BLaER1 (cell line): ENCODE measurements at regions not wholly inside any gene's neighbourhood (a gene's known extent, or its start where the extent isn't known, plus 50 kb on each side); places are given as distances from the start of the nearest gene placed in this dataset.

ENCODE experiments used
- H3K27ac ChIP-seq: shearing (Covaris generic); formaldehyde crosslinking; 2 replicates; pipeline ENCODE4 v1.8.1; 2022
- H3K27me3 ChIP-seq: shearing (Covaris generic); formaldehyde crosslinking; 2 replicates; pipeline ENCODE4 v1.8.1; 2022
- H3K36me3 ChIP-seq: shearing (Covaris generic); formaldehyde crosslinking; 2 replicates; pipeline ENCODE4 v1.8.1; 2022
- H3K4me1 ChIP-seq: shearing (Covaris generic); formaldehyde crosslinking; 2 replicates; pipeline ENCODE4 v1.8.1; 2022
- H3K4me2 ChIP-seq: shearing (Covaris generic); formaldehyde crosslinking; 2 replicates; pipeline ENCODE4 v1.8.1; 2022
- H3K4me3 ChIP-seq: shearing (Covaris generic); formaldehyde crosslinking; 2 replicates; pipeline ENCODE4 v1.8.1; 2022
- H3K9ac ChIP-seq: shearing (Covaris generic); formaldehyde crosslinking; 2 replicates; pipeline ENCODE4 v1.8.1; 2022
- H3K9me3 ChIP-seq: shearing (Covaris generic); formaldehyde crosslinking; 2 replicates; pipeline ENCODE4 v1.8.1; 2022
- H4K20me1 ChIP-seq: shearing (Covaris generic); formaldehyde crosslinking; 2 replicates; pipeline ENCODE4 v1.8.1; 2022
- Cebpa-rat ChIP-seq: shearing (Covaris generic); IDR thresholded peaks from 2 replicates; pipeline ENCODE4 v1.8.1; 2022

DNA sequence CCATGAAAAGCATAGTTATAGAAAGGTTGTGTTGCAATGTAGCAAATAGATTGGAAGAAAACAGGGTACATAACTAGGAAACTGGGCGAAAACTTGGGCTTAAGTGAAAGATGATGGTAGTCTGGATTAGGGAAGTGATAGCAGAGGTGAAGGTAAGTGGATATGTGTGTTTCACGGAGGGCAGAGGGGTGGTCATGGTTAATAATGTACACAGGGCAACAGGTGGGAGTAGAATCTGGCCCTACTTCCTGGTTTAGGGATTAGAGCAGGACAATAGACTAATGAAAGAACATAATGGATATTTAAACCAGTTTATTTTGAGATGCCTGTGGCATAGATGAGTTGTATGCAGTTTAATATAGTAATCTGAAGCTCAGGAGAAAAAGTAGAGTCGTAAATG lies 257.3 kb upstream of the SPRY2 start:
- Histone ChIP-seq H3K9ac (no peak overlapping the region), H3K9me3 (no peaks in the 10 kb centered on the region), H3K4me3 (no peak overlapping the region), H4K20me1 (no peaks in the 10 kb centered on the region), H3K4me1 (no peaks in the 10 kb centered on the region), H3K36me3 (no peaks in the 10 kb centered on the region), H3K27me3 (no peaks in the 10 kb centered on the region), H3K4me2 (no peak overlapping the region), H3K27ac (no peak overlapping the region)
- no peak for TF ChIP-seq Cebpa-rat

DNA sequence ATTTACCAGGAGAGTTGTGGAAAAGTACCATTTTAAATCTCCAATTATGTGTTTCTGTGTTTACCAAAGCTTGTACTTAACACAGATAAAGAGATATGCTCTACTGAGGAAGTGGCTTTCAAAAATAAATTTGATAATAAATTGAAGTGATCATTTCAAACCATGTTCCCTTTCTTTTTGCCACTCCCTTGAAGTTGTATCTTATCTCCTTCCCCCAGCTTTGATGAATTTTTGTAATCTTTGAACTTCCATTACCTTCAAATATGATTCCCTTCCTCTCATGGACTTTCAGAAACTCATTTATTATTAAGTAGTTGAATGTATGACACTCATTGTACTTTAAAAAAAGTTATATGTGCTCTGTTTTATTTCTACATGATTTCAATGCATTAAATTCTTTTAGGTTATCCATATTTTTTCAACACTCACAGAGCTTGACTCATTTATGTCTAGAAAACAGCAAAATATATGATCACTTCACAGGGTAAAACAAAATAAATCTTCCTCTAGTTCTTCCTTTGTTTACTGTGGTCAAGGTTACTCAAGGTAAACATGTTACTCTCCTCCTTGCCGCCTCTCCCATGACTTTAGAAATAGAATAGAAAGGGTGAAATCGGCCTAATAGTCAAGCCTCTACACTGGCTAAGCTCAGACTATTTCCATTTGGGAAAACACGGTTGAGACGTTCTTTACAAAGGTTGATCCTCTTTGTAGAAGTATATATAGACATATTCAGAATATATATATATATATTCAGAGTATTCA lies 251.2 kb upstream of the SPRY2 start:
- Histone ChIP-seq H3K27me3 (no peaks in the 10 kb centered on the region), H4K20me1 (no peaks in the 10 kb centered on the region), H3K4me1 (no peaks in the 10 kb centered on the region), H3K9me3 (no peaks in the 10 kb centered on the region), H3K9ac (no peak overlapping the region), H3K36me3 (no peaks in the 10 kb centered on the region), H3K4me3 (no peak overlapping the region), H3K4me2 (no peak overlapping the region), H3K27ac (no peak overlapping the region)
- TF ChIP-seq Cebpa-rat: no peak

DNA sequence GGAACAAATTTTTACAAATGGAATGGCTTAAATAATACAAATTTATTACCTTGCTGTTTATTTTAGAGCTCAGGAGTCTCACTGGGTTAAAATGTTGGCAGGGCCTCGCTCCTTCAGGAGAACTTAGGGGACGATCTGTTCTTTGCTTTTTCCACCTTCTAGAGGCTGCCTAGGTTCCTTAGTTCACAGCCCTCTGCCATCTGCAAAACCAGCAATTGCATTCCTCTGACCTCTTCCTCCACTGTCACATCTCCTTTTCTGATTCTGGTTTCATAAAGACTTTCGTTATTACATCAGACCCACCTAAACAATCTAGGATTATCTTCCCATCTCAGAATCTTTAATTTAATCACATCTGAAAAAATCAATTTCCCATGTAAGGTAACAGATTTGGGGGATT lies 249.6 kb upstream of the SPRY2 start:
- Histone ChIP-seq H3K4me2 (no peak overlapping the region), H3K4me3 (no peak overlapping the region), H3K9ac (no peak overlapping the region), H3K27me3 (no peaks in the 10 kb centered on the region), H3K36me3 (no peaks in the 10 kb centered on the region), H4K20me1 (no peaks in the 10 kb centered on the region), H3K27ac (no peak overlapping the region), H3K4me1 (no peaks in the 10 kb centered on the region), H3K9me3 (no peaks in the 10 kb centered on the region)
- no peak for TF ChIP-seq Cebpa-rat

DNA sequence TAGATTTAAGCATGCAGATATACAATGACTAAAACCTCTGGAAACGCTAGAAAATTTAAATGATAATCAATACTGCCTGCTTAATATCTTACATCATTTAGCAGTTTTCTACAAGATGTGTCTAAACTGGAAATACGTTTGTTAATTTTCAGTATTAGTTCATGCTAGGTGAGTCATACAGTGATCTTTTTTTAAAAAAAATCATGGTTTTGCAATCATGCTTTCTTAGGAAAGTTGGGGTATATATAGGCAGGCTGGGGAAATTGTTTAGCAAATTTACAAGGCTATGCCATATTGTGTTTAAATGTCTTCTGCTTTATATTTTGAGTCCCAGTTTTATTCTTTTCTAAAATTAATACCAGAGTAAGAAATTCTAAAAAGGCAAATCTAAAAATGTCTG lies 245.4 kb upstream of the SPRY2 start:
- Histone ChIP-seq H3K9me3 (no peaks in the 10 kb centered on the region), H3K4me3 (no peak overlapping the region), H3K27ac (no peak overlapping the region), H3K27me3 (no peaks in the 10 kb centered on the region), H4K20me1 (no peaks in the 10 kb centered on the region), H3K4me1 (no peaks in the 10 kb centered on the region), H3K36me3 (no peaks in the 10 kb centered on the region), H3K9ac (no peak overlapping the region), H3K4me2 (no peak overlapping the region)
- TF ChIP-seq Cebpa-rat: no peak

DNA sequence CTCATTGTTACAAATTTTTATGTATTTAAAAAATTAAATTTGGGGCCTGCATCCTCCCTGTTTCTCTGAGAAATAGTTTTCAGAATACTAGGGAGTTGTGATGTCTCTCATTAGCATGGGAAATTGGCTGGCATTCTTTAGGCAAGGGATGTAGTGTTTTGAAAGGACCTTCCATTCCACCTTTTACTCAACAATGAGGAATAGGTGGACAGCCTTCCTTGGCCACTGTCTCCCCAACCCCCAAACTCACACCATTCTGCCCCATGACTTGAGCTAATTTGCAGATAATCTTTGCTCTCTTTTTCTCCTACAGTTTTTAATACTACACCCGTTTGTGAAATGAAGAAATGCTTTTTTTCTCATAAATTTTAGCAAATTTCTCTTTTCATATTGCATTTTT lies 244.6 kb upstream of the SPRY2 start:
- Histone ChIP-seq H3K4me1 (no peaks in the 10 kb centered on the region), H3K9ac (no peak overlapping the region), H3K36me3 (no peaks in the 10 kb centered on the region), H3K4me2 (no peak overlapping the region), H3K4me3 (no peak overlapping the region), H4K20me1 (no peaks in the 10 kb centered on the region), H3K9me3 (no peaks in the 10 kb centered on the region), H3K27me3 (no peaks in the 10 kb centered on the region), H3K27ac (no peak overlapping the region)
- TF ChIP-seq Cebpa-rat: no peak

DNA sequence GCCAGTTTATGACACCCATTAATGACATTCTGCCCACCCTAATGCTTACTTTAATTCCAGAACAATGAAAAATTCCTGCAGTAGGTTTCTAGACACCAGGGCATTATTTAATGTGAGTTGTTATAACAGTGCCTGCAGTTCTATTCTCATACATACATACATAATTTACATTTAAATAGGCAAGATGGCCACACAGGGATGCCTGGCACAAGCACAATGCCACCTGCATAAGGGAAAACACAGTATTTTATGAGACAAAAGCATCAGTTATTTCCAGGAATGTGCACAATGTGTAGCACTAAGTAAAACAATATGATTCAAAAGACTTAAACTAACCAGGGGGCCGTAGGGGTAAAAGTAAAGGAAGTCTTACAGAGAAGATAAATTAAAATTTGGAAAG lies 243.9 kb upstream of the SPRY2 start:
- H3K4me2 ChIP-seq: no peak overlapping the region
- H3K4me3 ChIP-seq: no peak overlapping the region
- H3K27ac ChIP-seq: no peak overlapping the region
- no peaks in the 10 kb centered on the region for H3K27me3 ChIP-seq
- H3K9ac ChIP-seq: no peak overlapping the region
- H3K9me3 ChIP-seq: no peaks in the 10 kb centered on the region
- no peaks in the 10 kb centered on the region for H3K4me1 ChIP-seq
- no peak for TF ChIP-seq Cebpa-rat
- no peaks in the 10 kb centered on the region for H4K20me1 ChIP-seq
- H3K36me3 ChIP-seq: no peaks in the 10 kb centered on the region

DNA sequence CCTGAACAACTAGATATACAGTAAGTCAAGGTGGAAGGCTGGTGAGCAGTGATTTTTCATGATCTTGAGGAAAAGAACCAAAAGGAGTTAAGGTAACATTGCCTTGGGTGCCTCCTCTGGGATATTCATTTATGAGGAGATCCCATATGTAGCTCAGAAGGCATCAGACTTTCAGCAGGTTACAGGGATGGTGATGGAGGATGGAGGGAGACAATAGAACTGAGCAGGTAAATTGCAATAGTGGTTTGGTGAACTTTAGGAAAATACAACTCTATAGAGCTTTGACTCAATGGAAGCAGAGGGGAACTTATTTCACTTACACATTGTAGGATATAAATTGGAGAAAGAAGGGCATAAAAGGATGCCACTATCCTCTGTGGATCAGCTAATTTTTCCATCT lies 243.4 kb upstream of the SPRY2 start:
- H3K27ac ChIP-seq: no peak overlapping the region
- H3K36me3 ChIP-seq: no peaks in the 10 kb centered on the region
- H3K4me2 ChIP-seq: no peak overlapping the region
- no peaks in the 10 kb centered on the region for H3K4me1 ChIP-seq
- H4K20me1 ChIP-seq: no peaks in the 10 kb centered on the region
- H3K27me3 ChIP-seq: no peaks in the 10 kb centered on the region
- H3K9ac ChIP-seq: no peak overlapping the region
- no peak overlapping the region for H3K4me3 ChIP-seq
- TF ChIP-seq Cebpa-rat: no peak
- H3K9me3 ChIP-seq: no peaks in the 10 kb centered on the region

DNA sequence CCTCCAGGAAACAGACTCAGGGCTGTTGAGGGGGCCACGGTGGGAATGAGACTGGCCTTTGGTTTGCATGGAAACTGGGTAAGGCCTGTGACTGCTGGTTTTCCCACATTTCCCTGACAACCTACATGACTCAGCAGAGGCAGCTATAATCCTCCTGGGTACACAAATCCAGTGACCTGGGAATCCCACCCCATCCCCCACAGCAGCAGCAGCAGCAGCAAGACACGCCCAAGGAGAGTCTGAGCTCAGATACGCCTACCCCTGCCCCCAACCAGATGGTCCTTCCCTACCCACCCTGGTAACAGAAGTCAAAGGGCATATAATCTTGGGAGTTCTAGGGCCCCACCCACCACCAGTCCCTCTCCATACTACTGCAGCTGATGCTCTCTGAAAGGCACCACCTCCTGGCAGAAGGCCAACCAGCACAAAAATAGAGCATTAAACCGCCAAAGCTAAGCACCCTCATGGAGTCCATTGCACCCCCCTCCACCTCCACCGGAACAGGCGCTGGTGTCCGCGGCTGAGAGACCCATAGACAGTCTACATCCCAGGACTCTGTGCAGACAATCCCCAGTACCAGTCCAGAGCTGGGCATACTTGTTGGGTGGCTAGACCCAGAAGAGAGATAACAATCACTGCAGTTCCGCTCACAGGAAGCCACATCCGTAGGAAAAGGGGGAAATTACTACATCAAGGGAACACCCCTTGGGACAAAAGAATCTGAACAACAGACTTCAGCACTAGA lies 237.2 kb upstream of the SPRY2 start:
- Histone ChIP-seq H3K4me1 (no peaks in the 10 kb centered on the region), H3K36me3 (no peaks in the 10 kb centered on the region), H3K27ac (no peak overlapping the region), H3K4me2 (peak overlapping the region; percentile 17; the same call in 1 of the 2 replicates), H3K4me3 (no peak overlapping the region), H3K9ac (no peak overlapping the region), H4K20me1 (no peaks in the 10 kb centered on the region), H3K27me3 (no peaks in the 10 kb centered on the region), H3K9me3 (no peaks in the 10 kb centered on the region)
- TF ChIP-seq Cebpa-rat: no peak

DNA sequence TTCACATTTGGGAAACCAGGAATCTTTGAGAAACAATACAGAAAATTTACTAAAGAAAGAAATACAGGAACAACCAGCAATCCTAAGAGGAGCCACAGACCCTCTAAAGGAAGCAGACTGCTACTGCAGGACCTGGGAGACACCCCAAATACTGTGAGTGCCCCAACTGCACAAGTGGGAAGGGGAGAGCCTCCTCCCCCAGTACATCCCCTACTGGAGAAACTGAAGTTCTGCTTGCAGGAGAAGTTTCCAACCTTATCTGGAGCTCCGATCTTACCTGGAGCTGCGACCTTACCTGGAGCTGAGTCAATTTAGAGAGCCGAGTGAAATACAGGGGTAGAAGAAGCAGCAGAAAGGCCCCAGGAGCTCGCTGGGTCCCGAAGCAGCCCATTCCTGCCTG lies 236.4 kb upstream of the SPRY2 start:
- TF ChIP-seq Cebpa-rat: no peak
- no peak overlapping the region for H3K4me3 ChIP-seq
- no peaks in the 10 kb centered on the region for H3K9me3 ChIP-seq
- H3K4me1 ChIP-seq: no peaks in the 10 kb centered on the region
- no peaks in the 10 kb centered on the region for H3K27me3 ChIP-seq
- no peaks in the 10 kb centered on the region for H4K20me1 ChIP-seq
- H3K27ac ChIP-seq: no peak overlapping the region
- H3K4me2 ChIP-seq: no peak overlapping the region
- no peaks in the 10 kb centered on the region for H3K36me3 ChIP-seq
- H3K9ac ChIP-seq: no peak overlapping the region

DNA sequence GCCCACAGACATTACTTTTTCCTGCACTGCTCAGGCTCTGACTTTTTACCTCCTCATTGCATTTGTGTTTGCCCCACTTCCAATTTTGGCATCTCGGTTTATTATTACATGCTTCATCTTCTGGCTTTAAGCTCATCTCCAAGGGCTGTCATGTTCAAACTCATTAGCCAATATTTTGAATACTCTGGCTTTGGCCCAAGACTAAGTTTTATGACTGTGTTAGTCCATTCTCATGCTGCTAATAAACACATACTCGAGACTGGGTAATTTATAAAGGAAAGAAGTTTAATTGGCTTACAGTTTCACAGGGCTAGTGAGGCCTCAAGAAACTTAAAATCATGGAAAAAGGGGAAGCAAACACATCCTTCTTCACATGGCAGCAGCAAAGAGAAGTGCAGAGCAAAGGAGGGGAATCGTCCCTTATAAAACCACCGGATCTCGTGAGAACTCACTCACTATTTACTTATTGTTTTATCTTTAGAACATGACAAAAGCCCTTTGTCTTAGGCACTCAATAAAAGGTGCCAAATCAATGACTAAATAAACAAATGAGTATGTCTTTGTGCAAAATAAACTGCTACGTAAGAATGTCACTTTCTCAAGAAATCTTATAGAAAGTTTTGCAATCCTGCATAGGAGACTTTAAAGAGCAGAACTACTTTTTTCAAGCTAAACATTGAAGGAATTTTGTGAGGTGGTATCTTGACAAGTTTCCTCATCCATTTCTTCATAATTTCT lies 233.4 kb upstream of the SPRY2 start:
- H4K20me1 ChIP-seq: no peaks in the 10 kb centered on the region
- no peaks in the 10 kb centered on the region for H3K27me3 ChIP-seq
- no peak overlapping the region for H3K27ac ChIP-seq
- H3K4me3 ChIP-seq: no peak overlapping the region
- H3K36me3 ChIP-seq: no peaks in the 10 kb centered on the region
- H3K9me3 ChIP-seq: no peaks in the 10 kb centered on the region
- H3K9ac ChIP-seq: no peak overlapping the region
- H3K4me2 ChIP-seq: no peak overlapping the region
- no peak for TF ChIP-seq Cebpa-rat
- no peaks in the 10 kb centered on the region for H3K4me1 ChIP-seq
